HG03064 (cell line): ENCODE measurements at regions not wholly inside any gene's neighbourhood (a gene's known extent, or its start where the extent isn't known, plus 50 kb on each side); places are given as distances from the start of the nearest gene placed in this dataset.

Source experiments
- ATAC-seq: cut with Tn5 transposase; IDR thresholded peaks from one replicate; pipeline ENCODE4 v1.9.1; 2021; ENCODE audit warnings: low read depth; ENCODE audit not compliant: unreplicated experiment

DNA sequence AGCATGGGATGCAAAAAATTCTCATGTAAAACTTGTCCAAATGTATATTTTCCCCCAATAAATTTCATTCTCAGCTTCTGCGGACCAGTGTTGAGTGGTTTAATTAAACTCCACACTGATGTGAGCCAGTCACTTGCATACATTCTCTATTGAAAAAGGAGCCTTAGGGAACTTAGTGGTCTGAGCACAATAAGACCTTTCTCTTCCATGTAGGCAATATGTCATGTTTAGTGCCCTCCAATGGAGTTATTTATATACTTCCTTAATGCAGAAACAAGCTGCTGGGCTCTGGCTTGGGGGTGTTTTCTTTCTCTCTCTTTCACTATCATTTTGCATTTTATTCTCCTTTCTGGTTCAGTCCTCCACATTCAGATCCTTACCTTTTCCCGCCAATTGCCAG is 196.9 kb downstream of the ANAPC10 start:
- no peak for ATAC-seq

DNA sequence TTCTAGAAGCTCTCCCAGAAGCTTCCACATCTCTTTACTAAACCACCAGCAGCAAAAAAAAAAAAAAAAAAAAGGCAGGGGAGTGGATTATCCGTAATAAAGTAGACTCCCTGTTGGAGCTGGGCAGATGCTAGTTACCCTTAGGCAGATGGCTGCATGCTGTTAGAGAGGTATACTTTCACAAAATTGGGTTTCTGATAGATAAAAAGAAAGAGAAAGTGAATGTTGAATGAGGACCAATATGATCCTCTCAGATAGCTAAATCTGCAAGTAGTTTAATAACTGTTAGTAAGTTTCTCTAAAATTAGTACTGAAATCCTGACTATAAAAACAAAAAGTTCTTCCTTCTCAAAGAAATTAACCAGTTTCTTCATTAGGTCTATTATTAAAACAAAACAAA is 195.4 kb downstream of the ANAPC10 start:
- no peak for ATAC-seq

DNA sequence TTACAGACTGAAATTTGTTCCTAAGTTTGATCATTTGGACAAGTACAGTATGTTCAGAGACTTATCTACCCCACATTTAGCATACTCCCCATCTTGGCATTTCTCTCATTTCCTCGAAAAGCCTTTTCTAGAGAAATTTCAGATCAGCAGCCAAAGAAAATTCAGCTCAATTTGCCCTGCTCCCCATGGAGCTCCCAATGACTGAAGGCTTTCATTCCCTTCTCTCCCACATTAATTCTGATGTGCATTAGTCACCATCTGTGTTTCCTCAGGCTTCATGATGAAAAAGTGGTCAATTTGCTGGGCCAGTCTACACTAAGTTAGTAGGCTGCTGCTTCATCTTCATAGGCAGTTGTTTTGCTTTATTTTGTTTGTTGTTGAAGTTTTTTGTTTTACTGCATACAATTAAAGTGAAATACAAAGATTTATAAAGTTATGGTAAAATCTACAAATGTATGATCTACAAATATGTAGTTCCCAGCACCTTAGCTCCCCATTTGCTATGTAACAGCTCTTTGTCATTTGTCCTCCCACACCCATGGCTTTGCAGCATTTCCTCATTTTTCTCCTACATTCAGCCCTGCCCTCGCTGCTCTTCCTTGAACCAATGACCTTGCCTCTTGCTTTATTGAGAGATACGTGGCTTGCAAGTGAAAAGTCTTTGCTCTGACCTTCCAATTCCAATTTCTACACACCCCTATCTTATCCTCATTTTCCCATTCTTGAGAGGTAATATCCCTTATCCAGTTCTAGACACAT is 193.9 kb downstream of the ANAPC10 start:
- ATAC-seq = no peak

GRCh38 chr4:144905286-144905685 is 192.7 kb downstream of the ANAPC10 start:
- ATAC-seq = no peak

GRCh38 chr4:144906181-144906925 is 191.6 kb downstream of the ANAPC10 start:
- peak; percentile 42 for ATAC-seq

DNA sequence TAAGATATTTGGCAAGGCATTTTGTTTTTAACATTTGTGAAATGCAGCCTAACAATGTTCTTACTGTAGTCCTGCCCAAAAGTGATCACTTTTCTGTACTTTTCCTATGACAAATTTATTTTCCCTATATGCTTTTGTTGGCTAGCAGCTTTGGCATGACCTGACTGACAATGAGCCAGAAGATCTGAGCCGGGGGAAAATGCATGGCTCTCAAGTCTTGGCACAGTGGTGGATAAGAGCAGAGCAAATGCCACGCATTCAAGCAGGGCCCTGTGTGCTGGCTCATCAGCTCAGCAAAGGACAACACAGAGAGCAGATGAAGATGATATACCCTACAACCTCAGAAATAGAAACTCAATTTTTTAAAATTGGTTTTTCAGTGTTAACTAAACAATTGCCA is 187.3 kb downstream of the ANAPC10 start:
- no peak for ATAC-seq
